Uterus (tissue), 3 donors: ENCODE measurements at regions not wholly inside any gene's neighbourhood (a gene's known extent, or its start where the extent isn't known, plus 50 kb on each side); places are given as distances from the start of the nearest gene placed in this dataset.

Experiments used
- DNase-seq, 2 donors: peaks; one replicate each; pipeline ENCODE4 v3.0.0-alpha.2; 2019 to 2020
- H3K27ac ChIP-seq, 2 donors: fragments of 200-600 bp; sonication (generic); 1 replicate in 1 of 2; 2 replicates in 1 of 2; pipeline ENCODE4 v1.5.1; 2016 to 2018
- H3K27me3 ChIP-seq, 2 donors: fragments of 200-600 bp; sonication (generic); one replicate each; pipeline ENCODE4 v1.5.1; 2018 to 2019; ENCODE audit warnings: control low read depth in 1 of 2
- H3K36me3 ChIP-seq, 2 donors: fragments of 200-600 bp; sonication (generic); one replicate each; pipeline ENCODE4 v1.5.1; 2019; ENCODE audit warnings: control low read depth in 1 of 2
- H3K4me1 ChIP-seq, 2 donors: fragments of 200-600 bp; sonication (generic); one replicate each; pipeline ENCODE4 v1.5.1; 2018 to 2019; ENCODE audit warnings: control low read depth in 1 of 2
- H3K4me3 ChIP-seq, 2 donors: fragments of 200-600 bp; sonication (generic); 1 replicate in 1 of 2; 2 replicates in 1 of 2; pipeline ENCODE4 v1.5.1; 2018 to 2019; ENCODE audit warnings: mild to moderate bottlenecking in 1 of 2
- H3K9me3 ChIP-seq, 2 donors: fragments of 200-600 bp; sonication (generic); one replicate each; pipeline ENCODE4 v1.5.1; 2019; ENCODE audit warnings: control low read depth in 1 of 2
- POLR2A ChIP-seq, 2 donors: fragments of 450-650 bp; IDR thresholded peaks; one replicate each; pipeline ENCODE4 v1.6.1; 2016; ENCODE audit warnings: antibody characterized with exemption in 2 of 2, mild to moderate bottlenecking in 1 of 2, moderate library complexity in 1 of 2
- intact Hi-C: fragments of 100-400 bp; cut with DNase I; formaldehyde crosslinking; loops from one replicate; pipeline ENCODE4 v1.15.1; 2023; ENCODE audit warnings: low total_unique reads
- TF ChIP-seq, protein P1 (sequence below), 4 experiments: fragments of 200-600 bp in 2 of 4; fragments of 450-650 bp in 2 of 4; sonication (generic) in 2 of 4; IDR thresholded peaks; one replicate each; pipeline ENCODE4 v1.5.1; 2016 to 2019; ENCODE audit warnings: antibody characterized with exemption in 4 of 4, mild to moderate bottlenecking in 2 of 4, moderate library complexity in 1 of 4
- donor health status: DM: yes; HTN: yes; CAD: no.

DNA sequence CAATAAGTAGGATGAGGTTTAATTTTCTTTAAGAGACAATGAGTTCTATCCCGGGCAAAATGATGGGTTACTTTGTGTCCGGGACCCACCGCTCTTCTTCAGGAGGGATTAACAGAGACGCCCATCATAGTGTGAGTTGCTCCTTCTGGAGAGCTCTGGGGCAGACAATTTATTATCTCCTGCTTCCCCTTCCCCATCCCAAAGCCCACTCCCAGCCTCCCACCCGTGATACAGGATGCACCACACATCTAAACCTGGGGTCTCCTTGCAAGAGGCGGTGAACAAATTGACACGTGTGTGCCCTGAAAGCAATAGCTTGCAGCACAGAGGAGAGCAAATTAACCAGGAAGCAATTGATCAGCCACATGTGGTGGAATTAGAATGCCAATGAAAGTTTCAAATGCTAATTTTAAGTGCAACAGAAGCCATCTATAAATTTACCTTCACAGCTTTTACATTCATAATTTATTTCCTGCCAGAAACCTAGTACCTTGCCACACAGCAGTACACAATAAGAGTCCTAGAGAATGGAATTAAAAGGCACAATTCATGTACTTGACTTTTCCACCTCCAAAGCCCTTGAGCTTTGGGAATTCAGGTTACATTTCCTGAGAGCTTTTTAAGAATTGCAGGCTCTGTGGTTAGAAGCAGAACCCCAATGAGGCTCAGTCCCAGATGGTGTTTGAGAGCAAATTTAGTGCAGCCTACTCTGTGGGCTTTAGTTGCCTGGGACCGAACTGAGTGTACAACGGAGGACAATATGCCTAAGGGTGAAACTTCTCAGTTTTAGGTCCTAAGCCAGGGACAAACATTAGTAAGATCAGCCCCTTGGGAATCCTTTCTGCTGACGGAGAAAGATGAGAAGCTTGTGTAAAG is 399.6 kb downstream of the MED10 start:
- no peak for TF ChIP-seq POLR2A (IDR thresholded peaks at IDR 0.05)
- TF ChIP-seq, protein P1, sequence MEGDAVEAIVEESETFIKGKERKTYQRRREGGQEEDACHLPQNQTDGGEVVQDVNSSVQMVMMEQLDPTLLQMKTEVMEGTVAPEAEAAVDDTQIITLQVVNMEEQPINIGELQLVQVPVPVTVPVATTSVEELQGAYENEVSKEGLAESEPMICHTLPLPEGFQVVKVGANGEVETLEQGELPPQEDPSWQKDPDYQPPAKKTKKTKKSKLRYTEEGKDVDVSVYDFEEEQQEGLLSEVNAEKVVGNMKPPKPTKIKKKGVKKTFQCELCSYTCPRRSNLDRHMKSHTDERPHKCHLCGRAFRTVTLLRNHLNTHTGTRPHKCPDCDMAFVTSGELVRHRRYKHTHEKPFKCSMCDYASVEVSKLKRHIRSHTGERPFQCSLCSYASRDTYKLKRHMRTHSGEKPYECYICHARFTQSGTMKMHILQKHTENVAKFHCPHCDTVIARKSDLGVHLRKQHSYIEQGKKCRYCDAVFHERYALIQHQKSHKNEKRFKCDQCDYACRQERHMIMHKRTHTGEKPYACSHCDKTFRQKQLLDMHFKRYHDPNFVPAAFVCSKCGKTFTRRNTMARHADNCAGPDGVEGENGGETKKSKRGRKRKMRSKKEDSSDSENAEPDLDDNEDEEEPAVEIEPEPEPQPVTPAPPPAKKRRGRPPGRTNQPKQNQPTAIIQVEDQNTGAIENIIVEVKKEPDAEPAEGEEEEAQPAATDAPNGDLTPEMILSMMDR (IDR thresholded peaks at IDR 0.05) = no peak
- no peak for DNase-seq
- intact Hi-C loops = no loop called here
- peaks cover 0 to 5% of the 10 kb centered on the region in 2 donors for H3K4me1 ChIP-seq
- no peak overlapping the region for H3K4me3 ChIP-seq
- peak overlapping the region; percentile 71 to 79 for H3K27ac ChIP-seq
- H3K27me3 ChIP-seq = no peaks in the 10 kb centered on the region
- H3K36me3 ChIP-seq = no peaks in the 10 kb centered on the region
- H3K9me3 ChIP-seq = no peaks in the 10 kb centered on the region

DNA sequence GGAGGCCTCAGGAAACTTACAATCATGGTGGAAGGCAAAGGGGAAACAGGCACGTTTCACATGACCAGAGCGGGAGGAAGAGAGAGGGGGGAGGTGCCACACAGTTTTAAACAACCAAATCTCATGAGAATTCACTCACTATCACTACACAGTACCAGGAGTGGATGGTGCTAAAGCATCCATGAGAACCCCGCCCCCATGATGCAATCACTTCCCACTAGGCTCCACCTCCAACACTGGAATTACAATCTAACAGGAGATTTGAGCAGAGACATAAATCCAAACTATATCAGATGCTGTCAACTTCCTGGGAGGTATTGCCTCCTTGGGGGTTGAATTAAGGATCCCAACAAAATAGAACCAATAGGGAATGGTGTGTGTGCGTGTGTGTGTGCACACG is 407.1 kb downstream of the MED10 start:
- H3K9me3 ChIP-seq = no peaks in the 10 kb centered on the region
- DNase-seq = no peak
- H3K27ac ChIP-seq = no peak overlapping the region
- H3K36me3 ChIP-seq = no peaks in the 10 kb centered on the region
- no peak overlapping the region for H3K4me3 ChIP-seq
- TF ChIP-seq POLR2A (IDR thresholded peaks at IDR 0.05) = no peak
- TF ChIP-seq, protein P1 (IDR thresholded peaks at IDR 0.05) = no peak
- no peaks in the 10 kb centered on the region for H3K4me1 ChIP-seq
- H3K27me3 ChIP-seq = no peaks in the 10 kb centered on the region
- intact Hi-C loops = no loop called here

DNA sequence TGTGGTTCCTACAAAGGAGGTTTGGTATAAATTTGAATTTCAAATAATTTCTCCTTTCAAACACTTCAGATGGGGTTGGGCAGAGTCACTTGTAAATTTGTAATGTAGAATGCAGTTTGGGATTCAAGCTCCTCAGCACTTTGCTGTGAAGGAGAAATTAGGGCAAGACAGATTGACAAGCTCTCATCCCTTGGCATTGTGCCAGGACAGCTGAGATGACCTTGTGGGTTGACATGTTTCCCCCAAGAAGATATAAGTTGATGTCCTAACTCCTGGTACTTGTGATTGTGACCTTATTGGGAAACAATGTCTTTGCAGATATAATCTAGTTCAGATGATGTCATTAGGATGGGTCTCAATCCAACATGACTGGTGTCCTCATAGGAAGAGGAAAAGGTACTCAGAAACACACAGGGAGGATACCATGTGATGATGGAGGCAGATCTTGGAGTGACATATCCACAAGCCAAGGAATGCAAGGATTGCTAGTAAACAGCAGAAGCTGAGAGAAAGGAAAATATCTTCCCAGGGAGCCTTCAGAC is 408.3 kb downstream of the MED10 start:
- Histone ChIP-seq H3K9me3 (no peaks in the 10 kb centered on the region), H3K27ac (no peak overlapping the region), H3K36me3 (no peaks in the 10 kb centered on the region), H3K4me3 (no peak overlapping the region), H3K4me1 (no peaks in the 10 kb centered on the region), H3K27me3 (no peaks in the 10 kb centered on the region)
- intact Hi-C loops = no loop called here
- TF ChIP-seq, protein P1 (IDR thresholded peaks at IDR 0.05) = no peak
- no peak for TF ChIP-seq POLR2A (IDR thresholded peaks at IDR 0.05)
- no peak for DNase-seq

DNA sequence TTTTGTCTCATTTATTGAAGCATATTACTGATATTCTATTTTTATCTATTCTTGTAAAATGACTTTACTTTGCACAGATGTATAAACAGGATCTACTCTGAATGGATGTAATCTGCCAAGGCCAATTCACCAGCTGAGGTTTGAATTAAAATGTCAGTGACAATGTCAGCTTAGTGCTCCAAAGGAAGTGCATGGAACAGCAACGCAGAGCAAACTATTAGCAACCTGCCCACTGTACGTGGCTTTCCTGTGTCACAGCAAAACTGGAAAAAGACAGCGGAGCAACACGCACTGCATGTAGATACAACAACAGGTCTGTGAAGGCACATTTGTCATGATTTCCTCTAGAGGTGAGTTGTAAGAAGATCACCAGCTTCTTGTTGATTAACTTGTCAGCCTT is 409.4 kb downstream of the MED10 start:
- no peak overlapping the region for H3K4me3 ChIP-seq
- H3K27ac ChIP-seq = no peak overlapping the region
- no peaks in the 10 kb centered on the region for H3K27me3 ChIP-seq
- no peaks in the 10 kb centered on the region for H3K4me1 ChIP-seq
- no peaks in the 10 kb centered on the region for H3K36me3 ChIP-seq
- H3K9me3 ChIP-seq = no peaks in the 10 kb centered on the region
- intact Hi-C loops = no loop called here
- TF ChIP-seq, protein P1 (IDR thresholded peaks at IDR 0.05) = no peak
- no peak for TF ChIP-seq POLR2A (IDR thresholded peaks at IDR 0.05)
- DNase-seq = no peak

DNA sequence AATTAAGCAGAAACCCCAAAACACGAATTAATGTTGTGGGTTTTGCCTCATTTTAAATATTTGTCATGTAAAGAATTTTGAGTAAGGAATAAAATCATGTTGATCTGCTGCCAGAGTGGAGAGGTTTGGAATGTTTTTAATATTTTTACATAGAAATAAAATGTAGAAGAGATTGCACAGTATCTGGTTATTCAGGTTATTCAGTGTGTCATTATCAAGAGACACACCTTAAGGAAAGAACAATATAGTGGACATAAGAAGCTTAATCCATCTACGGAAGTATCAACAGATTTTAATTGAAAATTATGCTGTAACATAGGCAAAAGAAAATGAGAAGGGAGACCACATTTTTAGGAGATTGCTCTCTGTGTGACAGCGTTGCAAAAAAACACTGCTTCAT is 410.4 kb downstream of the MED10 start:
- DNase-seq = no peak

More for the DNA sequence above, 410.4 kb downstream of the MED10 start:
- Histone ChIP-seq H3K9me3 (no peaks in the 10 kb centered on the region), H3K36me3 (no peaks in the 10 kb centered on the region), H3K4me1 (no peaks in the 10 kb centered on the region), H3K27ac (no peak overlapping the region), H3K27me3 (no peaks in the 10 kb centered on the region), H3K4me3 (no peak overlapping the region)
- TF ChIP-seq POLR2A (IDR thresholded peaks at IDR 0.05) = no peak
- TF ChIP-seq, protein P1 (IDR thresholded peaks at IDR 0.05) = no peak
- intact Hi-C loops = no loop called here
